Panc1 (cell line): ENCODE measurements at regions not wholly inside any gene's neighbourhood (a gene's known extent, or its start where the extent isn't known, plus 50 kb on each side); places are given as distances from the start of the nearest gene placed in this dataset.

Source experiments
- CTCF ChIP-seq: fragments of 450-650 bp; IDR thresholded peaks from 2 replicates; pipeline ENCODE4 v1.5.1; 2017; ENCODE audit warnings: mild to moderate bottlenecking
- POLR2AphosphoS5 ChIP-seq: IDR thresholded peaks from 2 replicates; pipeline ENCODE4 v1.6.1; 2012; ENCODE audit warnings: mild to moderate bottlenecking, low read depth, low read length, moderate library complexity
- SIN3A ChIP-seq: IDR thresholded peaks from 2 replicates; pipeline ENCODE4 v1.6.1; 2012; ENCODE audit warnings: low read depth, mild to moderate bottlenecking, low read length, moderate library complexity, borderline replicate concordance; ENCODE audit not compliant: insufficient read depth
- TCF7L2 ChIP-seq: IDR thresholded peaks from 2 replicates; pipeline ENCODE4 v1.6.1; 2011; ENCODE audit warnings: mild to moderate bottlenecking, low read depth, low read length, inconsistent platforms
- TF ChIP-seq, protein P1 (sequence below), 2 experiments: IDR thresholded peaks; 2 replicates each; pipeline ENCODE4 v1.6.1; 2011 to 2012; ENCODE audit warnings: low read depth in 2 of 2, control low read depth in 1 of 2, low read length in 1 of 2, mild to moderate bottlenecking in 1 of 2, moderate library complexity in 1 of 2; ENCODE audit not compliant: insufficient read depth in 1 of 2

GRCh38 chr4:12411072-12411471, 982.4 kb upstream of the HS3ST1 start:
- TF ChIP-seq CTCF (no peak), POLR2AphosphoS5 (no peak), TCF7L2 (no peak), SIN3A (no peak)
- TF ChIP-seq, protein P1, sequence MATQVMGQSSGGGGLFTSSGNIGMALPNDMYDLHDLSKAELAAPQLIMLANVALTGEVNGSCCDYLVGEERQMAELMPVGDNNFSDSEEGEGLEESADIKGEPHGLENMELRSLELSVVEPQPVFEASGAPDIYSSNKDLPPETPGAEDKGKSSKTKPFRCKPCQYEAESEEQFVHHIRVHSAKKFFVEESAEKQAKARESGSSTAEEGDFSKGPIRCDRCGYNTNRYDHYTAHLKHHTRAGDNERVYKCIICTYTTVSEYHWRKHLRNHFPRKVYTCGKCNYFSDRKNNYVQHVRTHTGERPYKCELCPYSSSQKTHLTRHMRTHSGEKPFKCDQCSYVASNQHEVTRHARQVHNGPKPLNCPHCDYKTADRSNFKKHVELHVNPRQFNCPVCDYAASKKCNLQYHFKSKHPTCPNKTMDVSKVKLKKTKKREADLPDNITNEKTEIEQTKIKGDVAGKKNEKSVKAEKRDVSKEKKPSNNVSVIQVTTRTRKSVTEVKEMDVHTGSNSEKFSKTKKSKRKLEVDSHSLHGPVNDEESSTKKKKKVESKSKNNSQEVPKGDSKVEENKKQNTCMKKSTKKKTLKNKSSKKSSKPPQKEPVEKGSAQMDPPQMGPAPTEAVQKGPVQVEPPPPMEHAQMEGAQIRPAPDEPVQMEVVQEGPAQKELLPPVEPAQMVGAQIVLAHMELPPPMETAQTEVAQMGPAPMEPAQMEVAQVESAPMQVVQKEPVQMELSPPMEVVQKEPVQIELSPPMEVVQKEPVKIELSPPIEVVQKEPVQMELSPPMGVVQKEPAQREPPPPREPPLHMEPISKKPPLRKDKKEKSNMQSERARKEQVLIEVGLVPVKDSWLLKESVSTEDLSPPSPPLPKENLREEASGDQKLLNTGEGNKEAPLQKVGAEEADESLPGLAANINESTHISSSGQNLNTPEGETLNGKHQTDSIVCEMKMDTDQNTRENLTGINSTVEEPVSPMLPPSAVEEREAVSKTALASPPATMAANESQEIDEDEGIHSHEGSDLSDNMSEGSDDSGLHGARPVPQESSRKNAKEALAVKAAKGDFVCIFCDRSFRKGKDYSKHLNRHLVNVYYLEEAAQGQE (IDR thresholded peaks at IDR 0.05; ENCODE audit: insufficient read depth in 1 of 2, low read depth in 2 of 2, low read length in 1 of 2): no peak
